Activated CD4-positive, alpha-beta T cell treated with anti-CD3 and anti-CD28 coated beads, Interleukin-2, Interleukin-6, amounts not matched to agents 100 ng/mL and 50 ng/mL, durations not matched to agents 16 hours and 8 hours (primary cell): ENCODE measurements at regions not wholly inside any gene's neighbourhood (a gene's known extent, or its start where the extent isn't known, plus 50 kb on each side); places are given as distances from the start of the nearest gene placed in this dataset.

Source experiments
- DNase-seq: peaks from one replicate; pipeline ENCODE4 v3.0.0-alpha.2; 2020

DNA sequence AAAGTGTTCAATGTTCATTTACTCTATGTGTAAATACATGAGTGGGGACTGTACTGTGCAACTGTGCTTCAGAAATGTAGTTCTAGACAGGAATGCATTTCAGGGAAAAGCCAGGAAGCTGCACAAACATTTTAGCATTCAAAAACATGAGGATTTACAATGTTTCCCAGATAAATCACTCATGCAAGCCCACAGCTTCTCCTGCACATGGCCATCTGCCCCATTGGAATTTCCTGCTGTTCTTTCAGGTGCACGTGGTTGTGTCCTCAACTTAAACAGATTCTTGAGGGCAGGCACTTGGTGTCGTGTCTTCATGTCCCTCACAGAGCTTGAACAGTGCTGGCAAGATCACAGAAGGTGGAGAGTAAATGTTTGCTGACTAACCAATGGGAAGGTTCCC is 101.5 kb downstream of the UNC5CL start:
- no peak for DNase-seq

DNA sequence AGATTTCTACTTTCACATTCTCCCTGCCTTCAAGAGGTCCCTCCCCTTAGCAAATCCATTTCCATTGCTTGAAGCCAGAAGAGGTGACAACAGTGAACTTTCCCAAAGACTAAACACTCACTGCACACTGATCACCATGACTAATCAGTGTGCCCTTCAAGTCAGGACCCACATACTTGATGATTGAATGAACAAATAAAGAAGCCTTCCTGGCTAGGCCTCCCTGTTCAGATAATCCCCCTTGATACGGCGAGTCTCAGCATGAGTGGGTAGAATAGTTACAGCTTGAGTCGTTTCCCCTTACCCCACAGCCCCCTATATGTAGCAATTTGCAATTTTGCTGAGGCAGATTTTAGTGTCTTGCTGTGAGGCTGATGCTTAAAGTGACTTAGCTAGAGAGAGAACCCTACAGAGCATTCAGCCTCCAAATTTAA is 102.2 kb downstream of the UNC5CL start:
- no peak for DNase-seq

DNA sequence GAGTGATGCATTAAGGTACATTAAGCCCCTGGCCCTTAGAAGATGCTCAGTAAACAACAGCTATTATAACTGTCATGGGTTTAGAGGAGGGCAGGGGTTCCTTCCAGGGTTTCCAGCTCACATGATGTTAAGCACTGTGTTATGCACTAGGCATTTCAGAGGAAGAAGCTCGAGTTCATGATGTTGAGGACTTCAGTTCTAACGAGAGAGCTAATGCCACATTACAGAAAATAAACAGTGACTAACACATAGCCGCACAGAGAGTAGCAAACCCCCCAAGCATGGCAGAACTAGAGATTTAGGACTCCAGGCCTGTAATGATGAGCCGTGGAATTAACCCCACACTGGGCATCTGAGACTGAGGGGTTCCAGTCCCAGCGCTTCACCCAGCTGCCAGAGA is 105.2 kb downstream of the UNC5CL start:
- DNase-seq, result no peak

DNA sequence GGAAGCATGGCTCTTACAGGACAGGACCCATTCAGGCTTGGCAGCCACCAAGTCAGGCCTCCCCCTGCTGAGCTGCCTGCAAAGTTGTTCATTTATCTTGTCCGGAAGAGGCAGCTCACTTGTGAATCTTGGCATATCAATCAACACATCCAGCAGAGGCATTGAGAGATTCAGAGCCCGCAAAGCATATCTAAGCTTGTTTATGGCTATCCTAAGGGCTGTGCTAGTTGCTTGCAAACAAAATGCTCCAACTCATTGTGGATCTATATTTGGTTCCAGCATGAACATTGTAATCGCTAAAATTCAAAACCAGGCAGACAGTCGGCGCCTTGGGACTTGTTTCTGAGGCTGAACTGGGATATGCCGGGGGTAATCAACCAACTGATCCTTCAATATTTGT is 106.1 kb downstream of the UNC5CL start:
- DNase-seq, result no peak

DNA sequence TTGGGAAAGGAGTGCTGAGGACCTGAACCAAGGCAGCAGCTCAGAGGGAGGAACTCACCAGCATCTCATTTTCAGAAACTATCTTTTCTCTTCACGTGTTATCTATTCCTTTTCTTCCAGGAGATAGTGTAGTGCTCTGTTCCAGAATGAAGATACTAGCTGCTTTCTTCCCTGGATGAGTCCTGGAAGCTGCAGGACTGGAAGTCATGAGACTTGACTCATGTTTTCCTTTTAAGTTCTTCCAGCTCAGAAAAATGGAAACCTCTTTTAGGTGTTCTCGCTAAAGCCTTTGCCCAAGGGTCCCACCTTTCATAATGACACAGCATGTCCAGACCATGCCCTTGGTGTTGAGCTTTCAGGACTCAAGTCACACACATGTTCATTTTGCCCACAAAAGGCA is 106.7 kb downstream of the UNC5CL start:
- no peak for DNase-seq

DNA sequence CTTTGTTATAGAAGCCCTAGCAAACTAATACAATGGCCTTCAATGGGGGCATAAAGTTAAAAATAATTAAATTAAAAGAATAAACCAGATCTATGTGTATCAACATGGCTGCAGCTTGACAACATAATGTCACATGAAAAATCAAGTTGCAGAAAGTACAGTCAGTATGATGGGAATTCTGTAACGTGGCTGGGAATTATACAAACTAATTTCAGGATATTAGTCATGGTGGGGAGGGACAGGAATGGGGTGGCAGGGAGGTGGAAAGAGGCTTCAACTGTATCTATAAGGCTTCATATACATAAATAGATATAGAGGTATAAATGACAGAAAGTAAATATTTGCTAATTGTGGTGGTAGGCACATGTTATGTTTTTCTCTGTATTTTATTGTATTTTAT is 107.1 kb downstream of the UNC5CL start:
- no peak for DNase-seq

DNA sequence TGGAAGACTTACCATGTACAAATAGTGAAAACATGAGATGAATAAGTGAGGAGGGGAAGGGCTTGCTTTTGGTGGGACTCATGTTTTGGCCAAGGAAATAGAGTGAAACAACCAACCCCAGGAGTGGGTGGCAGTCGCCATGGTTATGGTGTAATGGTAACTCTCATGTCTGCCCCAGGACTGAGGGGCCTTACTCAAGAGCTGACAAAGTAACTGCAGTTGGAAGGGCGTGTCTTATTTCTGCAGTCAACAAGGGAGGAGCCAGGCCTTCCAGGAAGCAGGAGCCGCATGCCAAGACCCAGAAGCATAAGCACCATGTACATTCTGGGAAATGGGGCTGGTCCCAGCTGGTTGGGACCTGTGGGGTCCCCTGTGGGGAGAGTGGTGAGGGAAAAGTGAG is 108.5 kb downstream of the UNC5CL start:
- DNase-seq, result no peak

DNA sequence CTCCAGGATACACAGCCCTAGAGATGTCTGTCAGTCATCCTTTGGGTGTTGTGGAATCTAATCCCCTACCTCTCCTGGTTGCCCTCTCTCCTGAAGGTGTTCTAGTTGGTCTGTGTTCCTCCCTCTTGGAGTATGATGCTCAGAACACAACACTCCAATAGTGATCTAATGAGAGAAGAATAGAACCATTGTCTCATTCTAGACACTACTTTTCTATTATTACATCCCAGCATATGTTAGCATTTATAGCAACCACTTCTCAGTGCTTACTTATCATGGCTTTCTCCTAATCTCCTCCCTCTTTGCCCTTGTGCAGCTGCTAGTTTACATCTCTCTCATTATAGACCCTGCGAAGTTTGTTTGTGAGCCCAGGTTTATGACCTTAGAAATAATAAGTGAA is 109.0 kb downstream of the UNC5CL start:
- DNase-seq, result no peak

DNA sequence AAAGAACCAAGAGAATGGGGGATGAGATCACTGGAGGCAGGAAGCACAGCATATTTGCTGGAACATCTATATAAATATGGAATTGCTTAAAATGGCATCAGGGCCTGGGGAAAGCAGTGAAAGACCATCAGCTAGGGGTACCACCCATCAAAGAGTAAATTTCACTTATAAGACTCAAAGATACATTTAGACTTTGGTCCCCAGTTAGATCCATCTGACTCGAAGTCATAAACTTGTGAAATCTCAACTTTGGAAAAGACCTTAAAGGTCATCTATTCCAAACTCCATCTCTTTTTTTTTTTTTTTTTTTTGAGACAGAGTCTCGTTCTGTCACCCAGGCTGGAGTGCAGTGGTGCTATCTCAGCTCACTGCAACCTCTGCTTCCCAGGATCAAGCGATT is 109.8 kb downstream of the UNC5CL start:
- no peak for DNase-seq

DNA sequence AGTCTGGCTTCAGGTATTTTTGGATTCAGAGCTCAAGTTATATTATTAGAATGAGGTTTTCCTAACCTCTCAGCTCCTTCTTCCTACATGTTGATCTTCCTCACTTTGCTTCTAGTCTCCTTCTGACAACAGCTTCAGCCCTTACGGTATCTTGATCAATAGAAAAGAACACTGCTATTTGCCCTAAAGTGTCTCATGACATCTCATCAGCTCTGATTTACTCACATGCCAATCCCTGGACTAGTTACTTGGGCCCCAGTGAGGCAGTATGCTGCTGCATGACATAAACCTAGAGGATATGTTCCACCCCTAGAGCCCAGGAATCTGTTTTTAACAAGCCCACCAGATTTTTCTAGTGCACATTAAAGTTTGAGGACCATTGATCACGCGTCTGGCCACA is 110.3 kb downstream of the UNC5CL start:
- DNase-seq, result no peak

DNA sequence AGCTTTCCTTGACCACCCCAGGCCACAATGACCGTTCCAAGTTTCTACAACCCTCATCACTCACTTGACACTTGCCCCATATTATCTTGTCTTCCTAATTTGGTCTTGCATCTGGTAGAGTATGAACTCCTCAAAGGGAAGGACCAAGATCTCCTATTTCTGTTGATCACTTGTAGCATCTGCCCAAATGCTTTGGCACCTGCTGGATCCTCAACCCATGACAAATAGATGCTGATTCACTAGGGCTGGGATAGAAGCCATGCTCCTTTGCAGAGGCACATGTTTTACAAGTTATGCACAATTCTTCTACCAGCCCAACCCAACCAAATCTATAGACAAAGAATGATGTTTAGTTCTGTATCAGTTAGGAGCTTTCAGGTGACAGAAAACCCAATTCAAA is 110.7 kb downstream of the UNC5CL start:
- DNase-seq, result no peak

DNA sequence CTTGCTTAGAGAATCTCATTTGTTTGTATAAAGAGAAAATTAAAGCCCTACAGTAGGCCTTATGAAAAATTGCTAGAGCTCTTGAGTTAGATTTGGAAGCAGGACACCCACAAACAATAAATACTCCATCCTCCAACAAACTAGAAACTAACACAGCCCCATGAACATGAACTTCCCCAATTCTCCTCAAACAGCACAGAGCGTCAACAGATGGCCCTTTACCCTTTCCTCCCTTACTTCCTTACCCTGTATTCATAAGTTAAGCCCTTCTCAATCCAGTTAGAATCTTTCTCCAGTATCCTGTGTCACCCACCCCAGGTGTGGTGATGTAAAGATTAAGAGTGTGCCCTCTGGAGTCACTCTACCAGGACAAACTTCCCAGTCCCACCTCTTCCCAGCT is 113.7 kb downstream of the UNC5CL start:
- no peak for DNase-seq

DNA sequence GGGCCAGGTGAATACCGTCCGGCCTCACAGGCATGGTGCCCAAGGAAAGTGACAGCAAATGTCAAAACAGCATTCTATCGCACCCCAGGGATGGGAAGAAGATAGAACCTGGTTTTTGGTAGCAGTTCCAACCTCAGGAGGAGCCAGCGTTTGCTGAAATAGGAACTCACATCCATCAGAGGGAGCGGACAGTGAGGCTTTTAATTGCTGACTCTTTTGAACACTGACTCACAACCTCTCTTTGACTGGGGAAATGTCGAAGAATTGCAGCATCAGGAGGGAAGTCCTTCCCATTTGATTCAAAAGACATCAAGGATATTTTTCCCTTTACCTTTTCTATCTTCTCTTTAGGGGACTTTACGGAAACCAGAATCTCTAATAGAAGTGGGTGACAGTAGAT is 114.2 kb downstream of the UNC5CL start:
- no peak for DNase-seq

DNA sequence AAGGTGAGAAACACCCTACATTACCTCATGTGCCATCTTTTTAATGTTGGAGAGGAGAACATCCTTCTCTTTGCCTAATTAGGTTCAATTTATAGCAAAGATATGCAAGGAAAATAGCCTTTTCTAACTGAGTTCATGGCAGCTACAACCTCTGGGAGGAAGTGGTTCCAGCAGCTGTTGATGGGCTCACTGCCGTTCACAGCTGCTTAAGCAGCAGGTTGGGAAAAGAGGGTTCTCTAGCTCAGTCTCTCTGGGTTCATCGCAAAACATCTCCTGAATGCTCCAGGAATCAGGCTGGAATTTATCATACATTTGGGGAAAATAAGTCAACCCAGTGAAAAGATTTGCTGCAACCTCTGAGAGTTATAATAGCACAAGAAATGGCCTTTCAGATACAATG is 115.1 kb downstream of the UNC5CL start:
- DNase-seq, result no peak

DNA sequence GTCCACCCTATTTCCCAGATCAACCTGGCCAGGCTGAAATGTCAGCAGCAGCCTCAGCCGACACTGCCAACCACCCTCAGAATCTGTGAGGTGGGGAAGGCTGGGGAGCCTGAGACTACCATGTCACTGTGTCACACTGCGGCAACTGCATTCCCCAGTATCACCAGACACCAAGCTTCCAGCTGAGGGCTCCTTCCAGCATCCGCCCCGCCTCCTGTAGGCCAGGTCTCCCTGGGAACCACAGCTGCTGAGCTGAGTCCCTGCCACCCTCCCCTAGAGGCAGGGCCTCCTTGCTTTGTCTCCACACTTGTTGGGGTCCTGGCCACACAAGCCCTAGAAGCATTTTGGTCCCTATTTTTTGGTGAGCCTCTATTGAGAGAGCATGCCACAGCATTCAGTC is 115.7 kb downstream of the UNC5CL start:
- DNase-seq, result no peak

DNA sequence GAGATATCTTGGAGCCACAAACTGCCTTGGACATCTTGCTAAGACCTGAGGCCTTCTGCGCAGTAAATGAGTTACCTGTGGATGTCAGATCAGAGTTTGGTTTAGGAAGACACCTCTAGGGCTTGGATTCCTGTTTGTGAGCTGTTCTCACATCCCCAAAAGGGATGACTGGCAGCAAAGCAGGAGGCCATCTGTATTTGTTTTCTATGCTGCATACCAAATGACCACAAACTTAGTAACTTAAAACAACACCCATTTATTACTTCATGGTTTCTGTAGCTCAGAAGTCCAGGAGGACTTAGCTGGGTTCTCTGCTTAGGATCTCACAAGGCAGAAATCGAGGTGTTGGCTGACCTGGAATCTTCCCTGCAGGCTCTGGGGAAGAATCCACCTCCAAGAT is 116.7 kb downstream of the UNC5CL start:
- DNase-seq, result no peak

DNA sequence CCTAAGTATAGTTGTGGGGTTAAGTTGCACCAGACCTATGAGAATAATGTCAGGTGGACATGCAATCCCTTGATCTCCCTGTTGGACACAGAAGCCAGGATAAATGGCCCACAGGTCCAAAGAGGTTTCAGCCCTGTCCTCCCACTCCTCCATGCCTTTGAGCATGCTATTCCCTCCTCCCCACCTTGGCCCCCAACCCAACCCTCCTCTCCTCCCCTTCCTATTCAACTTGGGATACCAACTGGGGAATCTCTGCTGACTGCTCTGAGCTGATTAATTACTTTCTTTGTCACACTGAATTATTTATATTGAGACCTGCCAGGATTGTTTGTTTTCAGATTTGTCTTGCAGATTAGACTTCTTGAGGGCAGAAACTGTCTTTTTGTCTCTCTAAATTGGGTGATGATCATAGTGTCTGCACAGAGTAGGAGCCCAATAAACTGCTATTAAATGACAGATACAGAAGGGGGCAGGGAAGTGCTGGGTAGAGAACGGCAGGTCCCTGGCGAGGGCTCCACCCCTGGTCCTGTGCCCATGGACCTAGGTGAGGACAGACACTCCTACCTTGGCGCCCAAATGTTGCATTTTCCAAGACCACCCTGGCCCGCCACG is 120.9 kb downstream of the UNC5CL start:
- DNase-seq, result no peak

DNA sequence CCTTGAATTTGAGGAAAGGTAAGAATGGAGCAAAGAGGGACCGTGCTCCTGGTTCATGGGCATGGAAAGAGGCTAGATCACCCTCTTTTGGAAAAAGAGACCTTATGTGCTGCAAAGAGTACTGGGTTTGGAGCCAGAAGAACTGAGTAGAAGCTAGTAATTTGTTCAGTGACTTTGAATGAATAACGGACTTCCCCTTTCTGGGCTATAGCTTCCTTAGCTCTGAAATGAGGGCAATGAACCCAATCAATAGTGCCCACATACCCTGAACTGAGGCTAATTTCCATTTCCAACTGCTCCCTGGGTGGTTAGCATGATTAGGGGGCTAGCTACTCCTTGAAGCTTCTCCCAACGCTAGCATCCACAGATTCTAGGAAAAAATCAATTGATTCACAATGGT is 121.4 kb downstream of the UNC5CL start:
- DNase-seq, result no peak

DNA sequence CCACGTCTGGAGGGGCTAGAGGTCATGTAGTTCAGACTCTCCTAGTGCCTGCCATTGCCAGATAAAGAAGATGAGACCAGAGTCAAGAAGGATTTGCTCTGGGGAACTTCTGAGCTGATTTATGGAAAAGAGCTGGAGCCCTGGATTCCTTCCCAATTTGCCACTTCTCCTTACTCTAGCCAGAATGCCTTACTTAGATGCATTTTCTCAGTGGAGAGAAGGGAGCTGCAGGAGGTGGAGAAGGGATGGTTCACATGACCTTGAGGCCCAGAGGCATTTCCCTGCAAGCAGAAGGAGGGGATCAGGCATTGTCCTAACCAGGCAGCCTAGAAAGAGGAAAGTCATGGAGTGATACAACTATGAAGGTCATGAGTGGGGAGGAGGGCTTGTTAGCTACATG is 122.2 kb downstream of the UNC5CL start:
- DNase-seq, result no peak

DNA sequence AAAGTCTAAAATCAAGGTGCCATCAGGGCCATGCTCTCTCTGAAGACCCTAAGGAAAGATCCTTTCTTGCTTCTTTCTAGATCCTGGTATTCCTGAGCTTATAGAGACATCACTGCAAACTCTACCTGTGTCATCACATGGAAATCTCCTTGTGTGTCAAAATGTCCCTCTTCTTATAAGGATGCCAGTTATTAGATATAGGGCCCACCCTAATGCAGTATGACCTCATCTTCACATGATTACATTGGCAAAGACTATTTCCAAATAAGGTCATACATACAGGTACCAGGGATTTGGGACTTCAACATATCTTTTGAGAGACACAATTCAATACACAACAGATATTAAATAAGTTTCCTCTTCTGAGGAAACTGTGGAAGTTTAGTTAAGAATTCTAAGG is 123.9 kb downstream of the UNC5CL start:
- DNase-seq, result no peak

DNA sequence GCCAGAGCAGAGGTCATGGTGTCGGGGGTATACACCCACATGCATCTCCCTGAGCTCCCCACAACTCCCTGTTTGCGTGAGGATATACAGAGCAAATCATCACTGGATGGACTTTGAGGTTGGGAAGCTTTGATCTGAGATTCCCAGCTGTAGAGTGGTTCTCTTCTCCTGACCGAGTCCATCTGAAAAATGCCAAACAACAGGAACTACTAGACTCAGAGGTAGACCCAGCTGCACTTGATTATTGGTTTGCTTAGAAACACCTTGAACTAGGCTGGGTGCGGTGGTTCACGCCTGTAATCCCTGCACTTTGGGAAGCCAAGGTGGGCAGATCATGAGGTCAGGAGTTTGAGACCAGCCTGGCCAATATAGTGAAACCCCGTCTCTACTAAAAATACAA is 125.0 kb downstream of the UNC5CL start:
- no peak for DNase-seq

DNA sequence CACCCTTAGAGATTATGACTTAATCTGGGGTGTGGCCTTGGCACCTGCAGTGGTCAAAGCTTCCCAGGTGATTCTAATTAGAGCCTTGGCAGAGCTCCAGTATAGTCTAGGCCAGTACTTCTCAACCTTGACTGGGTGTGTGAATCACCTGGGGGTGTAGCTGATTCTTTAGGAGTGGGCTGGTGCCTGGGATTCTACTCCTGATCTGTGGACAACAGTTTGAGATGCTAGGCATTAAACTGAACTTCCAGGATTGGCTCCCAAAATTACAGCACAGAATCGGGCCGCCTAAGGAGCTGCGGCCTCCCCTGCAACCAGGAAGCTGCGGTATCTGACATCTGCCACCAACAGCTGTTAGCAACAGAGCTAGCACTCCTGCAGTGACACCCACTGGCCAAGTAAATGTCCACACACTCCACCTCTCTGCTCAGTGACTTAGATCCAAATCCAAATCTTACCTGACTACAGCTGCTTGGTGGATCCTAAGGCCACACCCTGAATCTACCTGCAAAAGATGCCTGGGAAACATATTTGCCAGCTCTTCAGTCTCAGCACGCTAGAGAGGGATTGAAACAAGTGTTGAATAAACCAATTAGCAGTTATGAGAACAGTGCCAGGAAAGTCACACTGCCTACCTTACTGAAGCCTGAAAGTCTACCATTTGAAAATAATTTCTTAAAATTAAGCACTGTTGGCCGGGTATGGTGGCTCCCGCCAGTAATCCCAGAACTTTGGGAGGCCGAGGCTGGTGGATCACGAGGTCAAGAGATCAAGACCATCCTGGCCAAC is 126.7 kb downstream of the UNC5CL start:
- peak; percentile 62 for DNase-seq

DNA sequence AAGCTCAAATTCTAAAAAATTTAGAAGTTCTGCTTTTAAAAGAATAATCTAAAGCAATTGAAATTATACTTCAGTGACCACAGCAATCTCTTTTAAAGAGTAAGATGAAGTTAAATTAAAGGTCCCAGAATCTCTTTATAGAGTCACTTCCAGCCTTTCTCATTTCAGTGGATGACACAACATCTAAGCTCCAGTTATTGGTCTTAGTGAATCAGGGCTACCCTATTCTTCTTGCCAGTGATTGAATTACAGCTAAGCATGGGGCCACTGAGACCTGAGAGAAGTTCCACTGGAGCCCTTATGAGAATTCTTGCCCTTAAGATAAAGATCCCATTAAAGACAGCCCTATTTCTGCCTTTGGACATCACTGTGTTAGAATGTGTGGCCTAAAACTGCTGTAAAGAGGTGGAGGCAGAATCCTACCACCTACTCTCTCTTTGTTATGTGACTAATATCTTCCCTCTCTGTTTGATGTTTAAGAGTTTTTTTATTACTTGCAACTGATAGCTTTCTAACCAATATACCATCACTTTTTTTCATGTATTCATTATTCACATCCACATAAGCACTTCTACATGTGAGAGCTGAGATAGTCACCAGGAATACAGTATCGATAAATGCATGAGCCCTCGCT is 128.6 kb downstream of the UNC5CL start:
- DNase-seq, result peak; percentile 18

DNA sequence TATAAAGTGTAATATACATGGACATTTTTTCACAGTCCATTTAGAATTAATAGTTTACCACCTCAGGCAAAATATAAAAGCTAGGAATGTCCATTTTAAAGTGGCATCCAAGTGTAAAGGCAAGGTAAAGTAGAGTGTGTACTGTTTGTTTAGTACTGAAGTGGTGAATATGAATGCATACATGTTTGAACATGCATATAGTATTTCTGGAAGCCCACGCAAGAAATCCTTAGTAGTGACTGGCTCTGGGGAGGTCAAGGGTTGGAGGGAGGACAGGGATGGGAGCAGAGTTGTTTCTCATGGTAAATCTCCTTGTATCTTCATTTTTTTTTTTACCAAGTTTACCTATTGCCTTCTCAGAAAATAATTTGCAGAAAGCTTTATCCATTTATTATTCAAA is 129.2 kb downstream of the UNC5CL start:
- no peak for DNase-seq
